ENCODE measurements at regions not wholly inside any gene's neighbourhood (a gene's known extent, or its start where the extent isn't known, plus 50 kb on each side); places are given as distances from the start of the nearest gene placed in this dataset.

- H3K27me3 ChIP-seq = no peaks in the 10 kb centered on the region
- DNase-seq (ENCODE audit: low read depth in 1 of 2, low spot score in 1 of 2) = no peak
Observed at GRCh38 chr6:40125680-40126394, 191.6 kb upstream of the MOCS1 start.

DNA sequence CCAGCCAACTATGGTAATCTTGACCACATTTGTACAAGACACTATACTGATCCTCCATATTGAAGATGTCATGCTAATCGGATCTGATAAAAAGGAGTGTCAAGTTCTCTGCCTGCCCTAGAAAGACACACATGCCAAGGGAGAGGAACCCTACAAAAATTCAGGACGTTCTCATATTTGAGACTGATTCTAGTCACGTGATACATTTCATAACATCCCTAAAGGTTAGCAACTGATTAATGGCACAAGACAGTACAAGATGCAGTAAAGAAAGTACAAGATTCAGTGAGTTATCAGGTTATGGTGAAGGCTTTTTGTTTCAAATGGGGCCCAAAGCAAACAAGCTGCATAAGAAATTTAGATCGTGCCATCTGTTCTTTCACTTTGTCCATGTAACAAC lies 190.7 kb upstream of the MOCS1 start:
- H3K4me1 ChIP-seq (ENCODE audit: low read depth) = no peaks in the 10 kb centered on the region
- no peak for DNase-seq (ENCODE audit: low read depth in 1 of 2, low spot score in 1 of 2)
- no peaks in the 10 kb centered on the region for H3K27me3 ChIP-seq
- H3K27ac ChIP-seq = no peak overlapping the region
- no peaks in the 10 kb centered on the region for H3K9me3 ChIP-seq (ENCODE audit: low read depth)
- H3K4me3 ChIP-seq = no peak overlapping the region
- TF ChIP-seq, protein P1, sequence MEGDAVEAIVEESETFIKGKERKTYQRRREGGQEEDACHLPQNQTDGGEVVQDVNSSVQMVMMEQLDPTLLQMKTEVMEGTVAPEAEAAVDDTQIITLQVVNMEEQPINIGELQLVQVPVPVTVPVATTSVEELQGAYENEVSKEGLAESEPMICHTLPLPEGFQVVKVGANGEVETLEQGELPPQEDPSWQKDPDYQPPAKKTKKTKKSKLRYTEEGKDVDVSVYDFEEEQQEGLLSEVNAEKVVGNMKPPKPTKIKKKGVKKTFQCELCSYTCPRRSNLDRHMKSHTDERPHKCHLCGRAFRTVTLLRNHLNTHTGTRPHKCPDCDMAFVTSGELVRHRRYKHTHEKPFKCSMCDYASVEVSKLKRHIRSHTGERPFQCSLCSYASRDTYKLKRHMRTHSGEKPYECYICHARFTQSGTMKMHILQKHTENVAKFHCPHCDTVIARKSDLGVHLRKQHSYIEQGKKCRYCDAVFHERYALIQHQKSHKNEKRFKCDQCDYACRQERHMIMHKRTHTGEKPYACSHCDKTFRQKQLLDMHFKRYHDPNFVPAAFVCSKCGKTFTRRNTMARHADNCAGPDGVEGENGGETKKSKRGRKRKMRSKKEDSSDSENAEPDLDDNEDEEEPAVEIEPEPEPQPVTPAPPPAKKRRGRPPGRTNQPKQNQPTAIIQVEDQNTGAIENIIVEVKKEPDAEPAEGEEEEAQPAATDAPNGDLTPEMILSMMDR (IDR thresholded peaks at IDR 0.05; ENCODE audit: low read depth, low read length) = no peak
- no peaks in the 10 kb centered on the region for H3K36me3 ChIP-seq

More at GRCh38 chr6:40125680-40126394, 191.6 kb upstream of the MOCS1 start:
- H3K4me1 ChIP-seq (ENCODE audit: low read depth) = no peaks in the 10 kb centered on the region
- H3K27ac ChIP-seq = no peak overlapping the region
- no peaks in the 10 kb centered on the region for H3K9me3 ChIP-seq (ENCODE audit: low read depth)
- no peak overlapping the region for H3K4me3 ChIP-seq
- no peaks in the 10 kb centered on the region for H3K36me3 ChIP-seq
- TF ChIP-seq, protein P1 (IDR thresholded peaks at IDR 0.05; ENCODE audit: low read depth, low read length) = no peak

GRCh38 chr6:40116832-40117231 lies 182.6 kb upstream of the MOCS1 start:
- H3K27me3 ChIP-seq = no peaks in the 10 kb centered on the region
- TF ChIP-seq, protein P1 (IDR thresholded peaks at IDR 0.05; ENCODE audit: low read depth, low read length) = no peak
- H3K36me3 ChIP-seq = no peaks in the 10 kb centered on the region
- H3K9me3 ChIP-seq (ENCODE audit: low read depth) = no peaks in the 10 kb centered on the region
- H3K4me3 ChIP-seq = no peak overlapping the region
- peaks cover 12% of the 10 kb centered on the region for H3K4me1 ChIP-seq (ENCODE audit: low read depth)
- no peak overlapping the region for H3K27ac ChIP-seq
- no peak for DNase-seq (ENCODE audit: low read depth in 1 of 2, low spot score in 1 of 2)

DNA sequence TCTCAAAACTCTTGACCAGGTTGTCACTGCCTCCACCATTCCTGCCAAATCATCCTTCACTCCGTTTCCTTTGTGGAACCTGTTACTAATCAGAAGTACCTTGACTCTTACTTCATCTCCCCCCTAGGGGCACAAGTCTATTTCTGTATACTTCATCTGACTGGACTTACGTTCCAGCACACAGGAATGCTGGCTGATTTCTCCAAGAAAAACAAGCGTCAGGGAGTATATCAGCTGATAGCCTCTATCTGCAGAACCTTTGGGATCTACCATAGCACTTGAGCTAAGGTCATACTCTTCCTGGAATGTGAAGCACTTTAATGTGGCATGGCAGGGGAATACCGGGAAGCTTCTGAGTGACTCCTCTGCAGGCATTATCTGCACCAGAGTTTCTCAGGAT lies 178.1 kb upstream of the MOCS1 start:
- DNase-seq (ENCODE audit: low read depth in 1 of 2, low spot score in 1 of 2) = peak in 1 of 2 donors; percentile 61
- Histone ChIP-seq H3K4me3 (no peak overlapping the region), H3K9me3 (ENCODE audit: low read depth) (no peaks in the 10 kb centered on the region), H3K4me1 (ENCODE audit: low read depth) (peaks cover 13% of the 10 kb centered on the region), H3K36me3 (no peaks in the 10 kb centered on the region), H3K27ac (peak overlapping the region; percentile 24), H3K27me3 (no peaks in the 10 kb centered on the region)
- TF ChIP-seq, protein P1 (IDR thresholded peaks at IDR 0.05; ENCODE audit: low read depth, low read length) = no peak

DNA sequence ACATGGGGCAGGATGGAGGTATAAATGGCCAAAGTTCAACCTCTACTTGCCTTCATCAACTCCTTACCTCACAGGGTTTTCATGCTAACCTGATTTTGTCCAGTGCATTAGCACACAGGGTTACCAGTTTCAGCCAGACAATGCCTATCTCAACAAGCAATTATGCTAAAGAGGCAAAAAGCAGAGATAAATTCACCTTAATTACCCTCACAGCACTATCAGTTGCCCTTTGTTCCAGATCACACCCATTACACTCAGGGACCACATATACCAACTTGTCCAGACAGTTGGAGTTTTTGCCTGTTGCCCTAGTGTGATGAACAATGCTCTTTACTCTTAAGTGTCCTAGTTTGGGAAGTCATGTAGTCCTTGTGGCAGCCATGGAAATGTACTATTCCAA lies 174.5 kb upstream of the MOCS1 start:
- no peak overlapping the region for H3K27ac ChIP-seq
- peaks cover 13% of the 10 kb centered on the region for H3K4me1 ChIP-seq (ENCODE audit: low read depth)
- no peaks in the 10 kb centered on the region for H3K9me3 ChIP-seq (ENCODE audit: low read depth)
- no peak for DNase-seq (ENCODE audit: low read depth in 1 of 2, low spot score in 1 of 2)
- TF ChIP-seq, protein P1 (IDR thresholded peaks at IDR 0.05; ENCODE audit: low read depth, low read length) = no peak
- no peak overlapping the region for H3K4me3 ChIP-seq
- no peaks in the 10 kb centered on the region for H3K27me3 ChIP-seq
- no peaks in the 10 kb centered on the region for H3K36me3 ChIP-seq

Measured in cardiac muscle cell (in vitro differentiated cells and primary cell).